ENCODE measurements at regions not wholly inside any gene's neighbourhood (a gene's known extent, or its start where the extent isn't known, plus 50 kb on each side); places are given as distances from the start of the nearest gene placed in this dataset.
"Not testable (repeated sequence)": the region's sequence is repeated elsewhere in the genome, so short reads cannot be mapped to it uniquely, and the experiment has no call there.

GRCh38 chr3:153852355-153852754 is 268.8 kb upstream of the ARHGEF26 start:
- ChIA-PET POLR2A (no interaction called here), CTCF (no interaction called here)
- DNase-seq (ENCODE audit: extremely low spot score), result no peak
- no peak for TF ChIP-seq CTCF (IDR thresholded peaks at IDR 0.05; ENCODE audit: control extremely low read depth, extremely low read depth, low read depth, missing control alignments)

- DNase-seq (ENCODE audit: extremely low spot score), result no peak
- CTCF ChIA-PET, result no interaction called here
- POLR2A ChIA-PET, result no interaction called here
- no peak for TF ChIP-seq CTCF (IDR thresholded peaks at IDR 0.05; ENCODE audit: control extremely low read depth, extremely low read depth, low read depth, missing control alignments)
Observed at GRCh38 chr3:153853163-153853562, 268.0 kb upstream of the ARHGEF26 start.

GRCh38 chr3:153855772-153856171 is 265.4 kb upstream of the ARHGEF26 start:
- no peak for DNase-seq (ENCODE audit: extremely low spot score)
- peak; percentile 6 for TF ChIP-seq CTCF (IDR thresholded peaks at IDR 0.05; ENCODE audit: control extremely low read depth, extremely low read depth, low read depth, missing control alignments)
- ChIA-PET POLR2A (no interaction called here), CTCF (interaction anchor here (1.2 kb wide), 1 partner anchor 9 kb away, joined by 3 read pairs; no protein-coding TSS in a partner anchor)

GRCh38 chr3:153856932-153857331 is 264.3 kb upstream of the ARHGEF26 start:
- no peak for TF ChIP-seq CTCF (IDR thresholded peaks at IDR 0.05; ENCODE audit: control extremely low read depth, extremely low read depth, low read depth, missing control alignments)
- POLR2A ChIA-PET, result no interaction called here
- CTCF ChIA-PET, result interaction anchor here (1.2 kb wide), 1 partner anchor 8 kb away, joined by 3 read pairs; no protein-coding TSS in a partner anchor
- no peak for DNase-seq (ENCODE audit: extremely low spot score)

- DNase-seq (ENCODE audit: extremely low spot score), result no peak
- ChIA-PET POLR2A (no interaction called here), CTCF (interaction anchor here (1.0 kb wide), 1 partner anchor 8 kb away, joined by 3 read pairs; no protein-coding TSS in a partner anchor)
- TF ChIP-seq CTCF (IDR thresholded peaks at IDR 0.05; ENCODE audit: control extremely low read depth, extremely low read depth, low read depth, missing control alignments), result no peak
Observed at GRCh38 chr3:153864793-153865192, 256.4 kb upstream of the ARHGEF26 start.

- ChIA-PET CTCF (no interaction called here), POLR2A (no interaction called here)
- no peak for DNase-seq (ENCODE audit: extremely low spot score)
- no peak for TF ChIP-seq CTCF (IDR thresholded peaks at IDR 0.05; ENCODE audit: control extremely low read depth, extremely low read depth, low read depth, missing control alignments)
Observed at GRCh38 chr3:153866901-153867300, 254.3 kb upstream of the ARHGEF26 start.

GRCh38 chr3:153874348-153874747 is 246.8 kb upstream of the ARHGEF26 start:
- CTCF ChIA-PET, result interaction anchor here (0.7 kb wide), 1 partner anchor 23 kb away, joined by 3 read pairs; no protein-coding TSS in a partner anchor
- POLR2A ChIA-PET; DNase-seq (ENCODE audit: extremely low spot score): not testable (repeated sequence)
